HG02763 (cell line): ENCODE measurements at regions not wholly inside any gene's neighbourhood (a gene's known extent, or its start where the extent isn't known, plus 50 kb on each side); places are given as distances from the start of the nearest gene placed in this dataset.

Experiments used
- ATAC-seq: cut with Tn5 transposase; IDR thresholded peaks from one replicate; pipeline ENCODE4 v1.9.1; 2021; ENCODE audit warnings: mild to moderate bottlenecking, moderate library complexity; ENCODE audit not compliant: unreplicated experiment

- no peak for ATAC-seq
Observed at GRCh38 chr2:188193230-188193629, 98.4 kb upstream of the GULP1 start.

- no peak for ATAC-seq
Observed at GRCh38 chr2:188196343-188197008, 95.2 kb upstream of the GULP1 start.

GRCh38 chr2:188199716-188200128 is 92.0 kb upstream of the GULP1 start:
- ATAC-seq = no peak

GRCh38 chr2:188201639-188202038 is 90.0 kb upstream of the GULP1 start:
- ATAC-seq = no peak

DNA sequence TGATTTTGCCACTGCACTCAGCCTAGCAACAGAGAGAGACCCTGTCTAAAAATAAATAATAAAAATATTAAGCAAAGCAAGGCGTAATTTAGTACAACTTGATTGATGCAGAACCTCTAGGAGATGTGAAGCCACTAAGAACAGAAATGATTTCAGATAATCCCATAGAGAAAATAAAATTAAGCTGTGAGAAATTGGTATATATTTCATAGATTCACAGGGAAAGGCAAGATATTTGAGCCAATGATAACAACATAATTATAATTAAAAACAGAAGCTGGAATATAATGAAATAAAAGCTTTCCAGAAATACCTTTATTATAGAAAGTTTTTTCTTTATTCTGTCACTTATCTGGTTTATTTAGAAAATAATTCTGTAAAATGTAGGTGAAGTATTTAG is 88.9 kb upstream of the GULP1 start:
- no peak for ATAC-seq

- ATAC-seq = no peak
Observed at GRCh38 chr2:188203776-188204175, 87.9 kb upstream of the GULP1 start.

DNA sequence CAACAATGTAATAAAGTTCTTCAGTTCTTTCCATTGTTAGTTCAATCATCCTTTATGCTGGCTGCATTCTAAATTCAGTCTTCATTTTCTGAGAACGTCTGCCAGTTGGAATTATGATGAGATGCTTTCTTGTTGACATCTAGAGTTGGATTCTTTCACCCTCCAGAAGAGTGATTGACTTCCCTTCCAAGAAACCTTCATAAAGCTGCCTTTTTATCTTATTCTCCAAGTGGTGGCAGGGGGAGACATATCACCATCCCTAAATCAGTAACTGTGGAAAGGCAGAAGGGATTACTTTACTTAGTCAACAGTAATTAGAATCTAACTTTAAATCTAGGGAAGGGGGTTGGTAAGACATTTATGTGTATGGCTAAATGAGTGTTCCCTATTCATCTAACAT is 86.8 kb upstream of the GULP1 start:
- ATAC-seq = no peak

GRCh38 chr2:188207554-188207953 is 84.1 kb upstream of the GULP1 start:
- ATAC-seq = no peak

DNA sequence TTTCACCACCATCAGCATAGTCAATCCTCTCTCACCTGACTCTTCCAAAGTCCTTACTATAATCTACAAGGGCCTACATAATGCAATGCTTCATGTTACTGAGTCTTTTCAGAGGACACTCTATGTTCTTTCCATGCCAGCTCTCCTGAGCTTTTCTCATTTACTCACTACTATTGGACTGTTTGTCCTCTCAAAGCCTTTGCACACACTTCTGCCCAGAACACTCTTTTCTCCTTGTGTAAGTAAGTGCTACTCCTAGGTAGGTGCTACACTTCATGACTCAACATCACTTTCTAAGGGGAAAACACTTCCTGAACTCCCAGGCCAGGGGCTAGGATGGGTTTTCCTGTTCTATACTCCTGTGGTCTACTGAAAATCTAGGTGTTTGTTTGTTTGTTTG is 82.5 kb upstream of the GULP1 start:
- no peak for ATAC-seq

- ATAC-seq = no peak
Observed at GRCh38 chr2:188217264-188217663, 74.4 kb upstream of the GULP1 start.

DNA sequence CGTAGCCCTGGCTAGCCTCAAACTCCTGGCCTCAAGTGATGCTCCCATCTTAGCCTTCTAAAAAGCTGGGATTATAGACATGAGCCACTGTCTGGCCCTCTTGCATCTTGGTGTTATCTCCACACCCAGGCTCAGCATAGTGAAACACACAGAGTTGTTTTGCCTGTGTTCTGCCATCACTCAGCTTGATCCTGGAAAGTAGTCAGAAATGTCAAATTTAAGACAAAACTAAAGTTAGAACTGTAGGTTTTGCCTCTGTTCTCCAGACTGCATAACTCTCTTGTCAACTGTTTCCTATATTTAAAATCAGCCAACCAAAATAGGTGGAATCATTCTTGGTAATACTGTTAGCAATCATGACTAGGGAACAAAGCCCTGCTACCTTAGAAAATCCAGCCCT is 72.1 kb upstream of the GULP1 start:
- no peak for ATAC-seq

- ATAC-seq = no peak
Observed at GRCh38 chr2:188220535-188220934, 71.1 kb upstream of the GULP1 start.

- ATAC-seq = no peak
Observed at GRCh38 chr2:188227713-188228112, 64.0 kb upstream of the GULP1 start.

GRCh38 chr2:188235364-188235763 is 56.3 kb upstream of the GULP1 start:
- peak; percentile 88 for ATAC-seq

DNA sequence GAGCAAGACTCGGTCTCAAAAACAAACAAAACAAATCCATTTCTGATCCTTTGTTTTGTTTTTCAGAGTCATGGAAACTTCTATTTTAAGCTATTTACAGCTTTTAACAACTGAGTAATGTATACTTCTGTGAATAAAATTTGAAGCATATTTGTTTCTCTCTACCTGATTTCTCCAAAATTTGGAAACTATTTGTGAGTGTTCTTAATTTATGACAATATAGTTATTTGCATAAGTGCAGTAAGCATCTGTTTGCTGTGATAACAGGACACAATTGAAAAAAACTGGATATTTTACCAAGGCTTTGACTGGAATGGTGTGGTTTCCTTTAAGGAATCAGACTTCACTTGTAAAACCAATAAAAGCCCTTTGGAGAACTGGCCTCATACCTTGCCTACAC is 53.3 kb upstream of the GULP1 start:
- no peak for ATAC-seq
